G401 (cell line): ENCODE measurements at regions not wholly inside any gene's neighbourhood (a gene's known extent, or its start where the extent isn't known, plus 50 kb on each side); places are given as distances from the start of the nearest gene placed in this dataset.

Experiments
- DNase-seq: peaks from one replicate; pipeline ENCODE4 v3.0.0-alpha.2; 2015; ENCODE audit warnings: low spot score
- in situ Hi-C: cut with HindIII; loops from 2 replicates; pipeline ENCODE4 v1.10.0; 2016; ENCODE audit warnings: low sequenced_read_pairs, mixed read lengths

GRCh38 chr9:135321580-135321979 is 158.0 kb upstream of the PPP1R26 start:
- DNase-seq, result no peak
- in situ Hi-C loops, result no loop called here

DNA sequence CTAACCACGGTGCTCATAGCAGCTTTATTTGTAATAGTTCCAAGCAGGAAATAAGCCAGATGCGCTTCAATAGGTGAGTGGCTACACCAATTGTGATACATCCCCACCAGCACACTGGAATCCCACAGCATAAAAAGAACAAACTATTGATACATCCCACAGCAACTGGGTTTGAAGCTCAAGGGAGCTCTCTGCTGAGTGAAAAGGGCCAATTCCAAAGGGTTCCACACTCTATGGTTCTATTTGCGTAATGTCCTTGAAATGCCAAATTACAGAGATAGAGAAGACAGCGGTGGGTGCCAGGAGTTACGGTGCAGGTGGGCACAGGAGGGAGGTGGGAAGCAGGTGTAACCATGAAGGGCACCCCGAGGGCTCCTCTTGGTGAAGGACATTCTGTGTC is 155.3 kb upstream of the PPP1R26 start:
- in situ Hi-C loops, result no loop called here
- DNase-seq, result no peak

- in situ Hi-C loops, result no loop called here
- DNase-seq, result no peak
Measured at GRCh38 chr9:135326141-135326540, 153.4 kb upstream of the PPP1R26 start.

- in situ Hi-C loops, result no loop called here
- DNase-seq, result no peak
Measured at GRCh38 chr9:135326633-135327152, 152.9 kb upstream of the PPP1R26 start.

DNA sequence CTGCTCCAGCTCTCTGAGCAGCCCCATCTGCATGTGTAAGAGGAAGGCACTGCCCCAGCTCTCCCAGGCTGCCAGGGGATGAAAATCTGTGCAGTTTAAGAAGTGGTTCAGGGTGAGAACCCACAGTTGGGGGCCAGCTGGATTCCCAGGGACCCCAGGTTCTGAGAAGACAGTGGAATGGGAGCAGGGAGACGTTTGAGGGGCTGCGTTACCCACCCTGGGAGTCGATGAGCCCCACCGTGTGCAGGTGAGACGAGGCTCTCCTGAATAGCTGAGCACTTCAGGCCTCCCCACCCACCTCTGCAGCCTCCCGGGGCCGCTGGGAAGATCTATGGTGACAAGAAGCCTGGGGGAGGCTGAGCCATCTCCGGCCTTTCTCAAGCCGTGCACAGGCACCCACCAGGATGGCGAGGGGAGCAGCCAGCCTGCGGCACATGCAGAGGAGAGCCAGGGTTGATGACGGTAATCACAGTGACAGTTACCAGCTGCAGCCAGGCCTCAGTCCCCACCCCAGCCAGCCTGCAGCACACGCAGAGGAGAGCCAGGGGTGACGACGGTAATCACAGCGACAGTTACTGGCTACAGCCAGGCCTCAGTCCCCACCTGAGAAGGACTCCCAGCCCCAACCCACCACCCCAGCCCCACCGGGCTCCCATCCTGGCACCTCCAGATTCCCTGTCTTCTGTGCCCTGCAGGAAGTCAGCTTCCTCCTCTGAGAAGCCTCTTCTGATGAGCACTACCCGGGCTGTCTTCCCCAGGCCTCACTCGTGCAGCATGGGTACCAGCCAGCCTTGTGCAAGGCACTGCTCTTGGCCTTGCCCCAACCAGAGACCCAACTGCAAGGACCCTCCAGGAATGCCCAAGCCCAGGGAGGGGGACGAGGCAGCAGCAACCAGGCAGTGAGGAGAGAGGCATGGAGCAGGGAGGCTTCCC is 150.8 kb upstream of the PPP1R26 start:
- in situ Hi-C loops, result no loop called here
- no peak for DNase-seq

- DNase-seq, result no peak
- in situ Hi-C loops, result no loop called here
Measured at GRCh38 chr9:135329571-135330306, 149.8 kb upstream of the PPP1R26 start.

DNA sequence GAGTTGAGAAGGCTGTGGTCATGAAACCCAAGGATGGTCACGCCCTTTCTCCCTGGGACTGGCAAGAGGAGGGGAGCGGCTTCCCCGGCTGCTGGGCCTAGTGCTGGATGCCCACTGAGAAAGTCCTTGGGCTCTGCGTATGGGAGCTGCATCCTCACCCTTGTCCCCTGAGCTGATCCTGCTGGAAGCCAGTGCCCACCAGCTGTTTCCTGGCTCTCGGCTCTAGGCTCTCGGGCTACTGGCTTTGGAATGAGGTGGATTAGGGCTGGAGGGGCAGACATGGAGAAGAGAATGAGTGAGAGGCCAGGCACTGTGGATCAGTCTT is 149.3 kb upstream of the PPP1R26 start:
- in situ Hi-C loops, result no loop called here
- DNase-seq, result no peak

DNA sequence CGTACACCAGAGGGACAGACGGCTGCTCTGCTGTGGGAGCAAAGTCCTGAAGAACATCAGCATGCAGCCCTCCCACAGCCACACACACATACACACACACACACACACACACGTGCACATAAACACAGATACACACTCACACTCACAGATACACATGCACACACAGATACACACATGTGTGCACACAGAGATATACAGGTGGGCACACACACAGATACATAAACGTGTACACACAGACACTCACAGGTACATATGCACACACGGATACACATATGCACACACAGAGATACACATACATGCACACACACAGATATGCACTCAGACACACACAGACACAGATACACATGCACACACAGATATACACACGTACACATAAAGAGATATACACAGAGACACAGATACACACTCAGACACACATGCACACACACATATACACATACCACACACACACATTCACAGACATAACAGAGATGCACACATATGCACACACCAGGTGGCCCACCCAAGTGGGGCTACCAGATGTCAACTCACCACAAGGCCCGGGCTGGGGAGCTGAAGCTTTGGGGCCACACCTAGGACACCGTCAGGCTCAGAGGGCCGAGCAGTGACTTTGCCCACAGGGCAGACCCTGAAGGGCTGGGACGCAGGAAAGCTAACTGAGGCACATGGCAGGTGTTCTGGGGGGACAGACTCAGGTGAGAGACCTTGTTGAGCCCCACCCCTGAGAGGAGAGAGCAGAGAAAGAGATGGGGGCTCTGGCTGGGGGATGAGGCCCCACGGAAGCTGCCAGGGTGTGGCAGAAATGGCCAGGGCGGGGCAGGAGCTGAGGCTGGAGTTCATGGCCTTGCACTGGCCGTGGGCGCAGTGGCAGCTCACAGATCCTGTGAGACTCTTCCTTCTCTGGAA is 148.6 kb upstream of the PPP1R26 start:
- no peak for DNase-seq
- in situ Hi-C loops, result no loop called here

DNA sequence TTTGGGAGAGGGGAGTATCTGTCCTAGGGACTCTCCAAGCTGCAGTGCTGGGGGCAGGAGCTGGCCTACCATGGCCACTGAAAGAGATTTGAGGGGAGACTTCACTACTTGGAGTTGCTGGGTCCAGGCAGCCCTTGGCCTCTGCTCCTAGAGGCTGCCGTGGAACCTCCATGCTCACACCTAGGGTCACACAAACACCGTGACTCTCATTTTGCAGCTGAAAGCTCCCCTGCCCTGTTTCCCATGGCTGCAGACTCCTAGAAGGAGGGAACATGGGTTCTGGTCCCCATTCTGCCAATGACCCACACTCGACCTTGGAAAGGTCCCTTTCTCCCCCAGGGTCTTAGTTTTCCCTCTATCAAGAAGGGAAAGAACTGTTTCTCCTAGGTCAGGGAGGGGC is 147.1 kb upstream of the PPP1R26 start:
- no peak for DNase-seq
- in situ Hi-C loops, result no loop called here

DNA sequence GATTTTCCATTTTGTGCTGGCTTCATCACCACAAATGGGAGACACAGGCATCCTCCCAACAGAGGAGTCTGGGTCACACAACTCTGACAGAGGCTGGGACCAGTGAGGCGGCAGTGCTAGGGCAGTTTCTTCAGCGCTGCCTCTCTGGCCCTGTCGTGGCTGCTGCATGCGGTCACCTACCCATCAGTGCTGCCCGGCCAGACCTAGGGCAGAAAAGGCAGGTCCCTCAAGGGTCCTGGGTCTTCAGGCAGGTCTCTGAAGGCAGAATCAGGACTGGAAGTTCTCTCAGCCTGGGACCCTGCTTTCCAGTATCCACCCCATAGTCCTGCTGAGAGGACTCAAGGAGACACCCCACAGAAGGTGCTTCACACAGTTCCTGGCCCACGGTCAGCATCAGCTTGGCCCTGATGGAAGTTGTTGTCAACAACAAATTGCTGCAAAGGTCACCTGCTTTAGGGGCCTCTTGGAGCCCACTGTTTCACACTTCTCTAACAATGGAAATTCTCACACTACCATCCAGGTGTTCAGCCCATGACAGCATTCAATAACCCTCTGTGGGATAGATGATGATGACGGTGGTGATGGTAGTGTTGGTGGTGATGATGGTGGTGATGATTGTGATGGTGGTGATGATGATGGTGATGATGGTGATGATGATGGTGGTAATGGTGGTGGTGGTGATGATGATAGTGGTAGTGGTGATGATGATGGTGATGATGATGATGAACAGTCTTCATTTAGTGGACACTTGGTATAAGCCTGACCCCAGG is 146.4 kb upstream of the PPP1R26 start:
- no peak for DNase-seq
- in situ Hi-C loops, result no loop called here

DNA sequence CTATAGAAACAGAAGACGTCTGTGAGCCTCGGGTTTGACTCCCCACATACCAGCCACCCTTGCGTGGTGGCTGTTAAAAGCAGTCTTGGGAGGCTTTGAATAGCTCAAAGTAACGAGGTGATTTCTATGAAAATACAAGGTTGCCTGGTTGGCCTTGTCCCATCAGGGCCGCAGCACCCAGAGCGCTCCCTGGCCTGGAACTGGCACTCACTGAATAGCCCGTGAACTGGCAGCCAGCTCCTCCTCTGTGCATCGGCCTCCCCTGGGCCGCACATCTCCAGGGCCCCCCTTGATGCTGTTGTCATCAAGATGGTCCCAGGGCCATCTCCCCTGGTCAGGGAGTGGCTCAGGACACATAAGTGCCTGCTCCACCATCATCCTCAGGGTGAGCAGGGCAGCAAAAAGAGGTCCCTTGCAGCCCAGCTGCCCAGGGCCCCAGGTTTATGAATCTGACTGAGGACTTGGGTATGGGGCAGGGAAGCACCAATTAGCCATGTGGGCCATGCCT is 144.6 kb upstream of the PPP1R26 start:
- DNase-seq, result no peak
- in situ Hi-C loops, result no loop called here

GRCh38 chr9:135335691-135336181 is 143.8 kb upstream of the PPP1R26 start:
- in situ Hi-C loops, result no loop called here
- DNase-seq, result no peak

DNA sequence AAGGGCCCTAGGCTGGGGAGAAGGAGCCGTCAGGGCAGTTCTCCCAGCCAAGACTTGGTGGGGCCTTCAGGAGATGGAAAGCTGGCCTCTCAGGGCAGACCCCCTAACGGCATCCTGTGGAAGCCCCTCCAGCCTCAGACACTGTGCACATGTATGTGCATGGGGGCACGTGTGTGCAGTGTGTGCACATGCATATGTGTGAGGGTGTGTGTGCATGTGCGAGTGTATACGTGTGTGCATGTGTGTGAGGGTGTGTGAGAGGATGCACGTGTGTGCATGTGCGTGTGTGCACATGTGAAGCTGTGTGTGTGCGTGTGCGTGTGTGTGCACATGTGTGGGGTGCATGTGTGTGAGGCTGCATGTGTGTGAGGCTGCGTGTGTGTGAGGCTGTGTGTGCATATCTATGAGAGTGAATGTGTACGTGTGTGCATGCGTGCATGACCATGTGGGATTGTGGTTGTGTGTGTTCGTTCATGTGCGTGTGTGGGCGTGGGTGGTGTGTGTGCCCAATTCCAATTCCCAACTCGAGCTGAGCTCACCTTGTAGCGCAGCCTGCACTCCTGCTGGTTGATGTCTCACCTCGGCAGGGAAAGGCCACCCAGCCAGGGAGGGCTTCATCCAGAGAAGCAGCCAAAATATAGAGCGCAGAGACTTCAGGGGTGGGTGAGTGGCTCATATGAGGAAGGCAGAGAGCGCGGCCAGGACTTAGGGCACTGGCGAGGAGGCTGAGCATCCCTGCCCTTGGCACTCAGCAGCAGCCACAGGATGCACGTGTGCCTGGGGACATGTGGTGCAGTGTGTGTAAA is 142.7 kb upstream of the PPP1R26 start:
- DNase-seq, result no peak
- in situ Hi-C loops, result no loop called here

DNA sequence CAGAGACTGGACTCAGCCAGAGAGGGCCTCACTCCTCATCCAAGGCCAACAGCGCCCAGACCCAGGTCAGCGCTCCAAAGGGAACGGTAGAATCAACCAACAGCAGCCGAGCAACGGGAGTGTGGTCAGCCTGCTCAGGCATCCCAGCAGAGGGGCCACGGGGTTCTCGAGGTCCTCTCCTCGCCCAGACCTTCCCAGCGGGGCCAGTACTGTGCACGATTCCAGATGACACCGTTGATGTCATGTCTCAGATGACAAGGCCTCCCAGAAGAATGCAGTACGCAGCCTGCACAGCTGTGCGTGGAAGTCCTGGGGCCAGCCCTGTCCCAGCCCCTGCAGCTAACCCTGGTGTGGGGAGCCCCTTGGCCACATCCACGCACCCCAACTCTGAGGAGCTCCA is 141.0 kb upstream of the PPP1R26 start:
- DNase-seq, result no peak
- in situ Hi-C loops, result no loop called here

- no peak for DNase-seq
- in situ Hi-C loops, result no loop called here
Measured at GRCh38 chr9:135339378-135339973, 140.1 kb upstream of the PPP1R26 start.

DNA sequence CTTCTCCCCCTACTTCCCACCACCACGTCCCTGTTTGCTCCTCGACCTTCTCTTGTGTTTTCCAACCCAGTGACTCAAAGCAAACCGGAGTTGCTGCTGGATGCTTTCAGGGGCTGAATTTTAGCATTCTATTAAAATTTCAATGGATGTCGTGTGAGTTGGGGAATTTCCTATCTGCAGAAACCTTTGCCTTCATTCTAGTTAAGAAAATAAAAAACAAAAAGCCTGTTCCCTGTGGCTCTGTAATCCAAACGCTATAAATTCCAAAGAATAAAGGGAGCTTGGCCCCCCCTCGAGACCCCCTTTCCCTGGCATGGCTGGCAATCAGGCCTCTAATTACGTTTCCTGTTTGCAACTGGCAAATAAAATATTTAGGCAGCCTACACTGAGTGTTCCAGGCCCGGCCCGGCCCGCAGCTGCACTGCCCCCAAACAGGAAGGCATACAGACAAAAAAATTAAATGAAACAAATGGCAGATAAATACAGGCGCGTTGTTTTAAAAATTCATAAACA is 139.4 kb upstream of the PPP1R26 start:
- no peak for DNase-seq
- in situ Hi-C loops, result no loop called here
